HFF-Myc (cell line): ENCODE measurements at regions not wholly inside any gene's neighbourhood (a gene's known extent, or its start where the extent isn't known, plus 50 kb on each side); places are given as distances from the start of the nearest gene placed in this dataset.

Experiments
- DNase-seq: peaks from one replicate; pipeline ENCODE4 v3.0.0-alpha.2; 2011; ENCODE audit warnings: low read depth; ENCODE audit errors: extremely low read depth
- H3K4me3 ChIP-seq: replicated peaks from 2 replicates; pipeline ENCODE4 v1.5.1; 2011; ENCODE audit warnings: low read depth, mild to moderate bottlenecking, control low read depth, low read length
- CTCF ChIP-seq: IDR thresholded peaks from 2 replicates; pipeline ENCODE4 v1.5.1; 2012; ENCODE audit warnings: mild to moderate bottlenecking, low read depth, low read length, control low read depth; ENCODE audit errors: missing control alignments

GRCh38 chr1:181172082-181172481 is 83.6 kb downstream of the IER5 start:
- no peak overlapping the region for H3K4me3 ChIP-seq
- no peak for TF ChIP-seq CTCF
- DNase-seq = no peak

GRCh38 chr1:181173761-181174447 is 85.4 kb downstream of the IER5 start:
- DNase-seq = no peak
- no peak overlapping the region for H3K4me3 ChIP-seq
- TF ChIP-seq CTCF = no peak

DNA sequence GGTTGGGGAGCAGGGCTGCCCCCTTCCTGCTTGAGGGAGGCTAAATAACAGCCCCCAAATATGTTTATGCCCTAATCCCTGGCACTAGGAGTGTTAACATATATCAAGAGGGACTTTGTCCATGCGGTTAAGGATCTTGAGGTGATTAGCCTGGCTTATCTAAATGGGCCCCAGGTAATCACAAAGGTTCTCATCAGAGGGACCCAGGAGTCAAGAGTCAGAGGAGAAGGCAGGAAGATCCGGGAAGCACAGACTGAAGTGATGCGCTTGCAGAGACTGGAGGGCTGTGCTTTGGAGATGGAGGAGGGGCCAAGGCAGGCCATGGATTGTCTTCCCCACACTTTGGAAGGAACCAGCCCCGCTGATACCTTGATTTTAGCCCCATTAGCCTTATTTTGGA is 86.4 kb downstream of the IER5 start:
- no peak overlapping the region for H3K4me3 ChIP-seq
- no peak for TF ChIP-seq CTCF
- no peak for DNase-seq

- DNase-seq = no peak
- TF ChIP-seq CTCF = no peak
- no peak overlapping the region for H3K4me3 ChIP-seq
Measured at GRCh38 chr1:181175356-181175910, 86.9 kb downstream of the IER5 start.

DNA sequence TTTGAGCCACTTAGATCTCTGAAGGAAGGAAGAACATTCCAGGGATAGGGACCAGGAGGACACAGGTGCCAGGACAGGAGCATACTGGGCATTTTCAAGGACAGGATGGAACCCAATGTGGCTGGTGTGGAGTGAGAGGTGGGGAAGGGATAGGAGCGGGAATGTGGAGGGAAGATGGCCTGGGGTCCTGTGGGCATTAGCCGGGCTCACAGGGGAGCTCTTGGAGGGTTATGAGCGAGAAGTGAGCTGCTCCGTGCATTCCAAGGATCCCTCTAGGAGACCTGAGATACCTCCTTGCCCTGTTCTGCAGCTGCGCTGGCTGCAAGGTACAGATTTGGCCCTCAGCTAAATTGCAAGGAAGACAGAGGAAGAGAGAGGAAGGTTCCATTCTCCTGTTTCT is 87.5 kb downstream of the IER5 start:
- TF ChIP-seq CTCF = no peak
- no peak overlapping the region for H3K4me3 ChIP-seq
- no peak for DNase-seq

DNA sequence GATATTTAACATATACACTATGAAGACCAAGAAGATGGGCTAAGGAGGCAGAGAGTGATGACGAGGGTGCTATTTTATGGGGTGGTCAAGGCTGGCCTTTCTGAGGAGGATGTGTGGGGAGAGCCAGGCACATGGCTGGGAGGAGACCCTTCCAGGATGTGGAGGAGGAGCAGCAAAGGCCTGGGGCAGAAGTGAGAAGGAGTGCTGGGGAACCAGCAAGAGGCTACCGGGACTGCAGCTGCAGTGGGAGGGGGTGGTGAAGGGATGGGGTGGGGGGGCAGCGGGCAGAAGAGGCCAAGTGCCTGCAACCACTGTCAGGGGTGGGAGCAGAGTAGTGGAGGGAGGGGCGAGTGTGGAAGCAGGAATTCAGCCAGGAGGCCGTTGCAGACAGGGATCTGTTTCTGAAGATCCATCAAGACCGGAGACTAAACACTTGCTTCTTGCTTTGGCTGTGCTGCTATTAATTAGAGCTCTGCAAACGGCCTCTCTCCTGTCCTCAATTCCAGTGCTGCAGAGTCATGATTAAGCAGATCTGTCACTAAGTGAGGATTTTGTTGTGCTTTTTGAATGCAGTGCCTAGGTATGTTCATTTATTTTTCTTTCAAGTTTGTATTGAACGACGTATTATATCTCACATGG is 89.9 kb downstream of the IER5 start:
- DNase-seq = no peak
- no peak overlapping the region for H3K4me3 ChIP-seq
- TF ChIP-seq CTCF = no peak
